GM21515 (cell line): ENCODE measurements at regions not wholly inside any gene's neighbourhood (a gene's known extent, or its start where the extent isn't known, plus 50 kb on each side); places are given as distances from the start of the nearest gene placed in this dataset.

ENCODE experiments used
- ATAC-seq: cut with Tn5 transposase; IDR thresholded peaks from one replicate; pipeline ENCODE4 v1.9.1; 2021; ENCODE audit not compliant: unreplicated experiment

- no peak for ATAC-seq
Measured at GRCh38 chr2:158009399-158009798, 92.3 kb upstream of the UPP2 start.

GRCh38 chr2:158006961-158007719 is 94.5 kb upstream of the UPP2 start:
- no peak for ATAC-seq

- no peak for ATAC-seq
Measured at GRCh38 chr2:158004126-158004764, 97.4 kb upstream of the UPP2 start.

- no peak for ATAC-seq
Measured at GRCh38 chr2:158002079-158002478, 99.6 kb upstream of the UPP2 start.

- no peak for ATAC-seq
Measured at GRCh38 chr2:157996799-157997198, 104.9 kb upstream of the UPP2 start.

GRCh38 chr2:157995117-157995516 is 106.6 kb upstream of the UPP2 start:
- no peak for ATAC-seq

GRCh38 chr2:157991932-157992331 is 109.7 kb upstream of the UPP2 start:
- ATAC-seq: no peak

- no peak for ATAC-seq
Measured at GRCh38 chr2:157990173-157990572, 111.5 kb upstream of the UPP2 start.

GRCh38 chr2:157989227-157989626 is 112.4 kb upstream of the UPP2 start:
- no peak for ATAC-seq

GRCh38 chr2:157986761-157987160 is 110.6 kb upstream of the ACVR1 start:
- no peak for ATAC-seq

GRCh38 chr2:157984866-157985265 is 108.7 kb upstream of the ACVR1 start:
- no peak for ATAC-seq

GRCh38 chr2:157980020-157980419 is 103.9 kb upstream of the ACVR1 start:
- no peak for ATAC-seq

GRCh38 chr2:157971702-157972101 is 95.6 kb upstream of the ACVR1 start:
- ATAC-seq: no peak

- ATAC-seq: no peak
Measured at GRCh38 chr2:157967856-157968255, 91.7 kb upstream of the ACVR1 start.

GRCh38 chr2:157959249-157959648 is 83.1 kb upstream of the ACVR1 start:
- no peak for ATAC-seq

GRCh38 chr2:157957596-157957995 is 81.5 kb upstream of the ACVR1 start:
- no peak for ATAC-seq

- ATAC-seq: no peak
Measured at GRCh38 chr2:157952558-157952957, 76.4 kb upstream of the ACVR1 start.

- ATAC-seq: no peak
Measured at GRCh38 chr2:157948856-157949255, 72.7 kb upstream of the ACVR1 start.

- ATAC-seq: no peak
Measured at GRCh38 chr2:157946919-157947557, 70.9 kb upstream of the ACVR1 start.

GRCh38 chr2:157940024-157940423 is 63.9 kb upstream of the ACVR1 start:
- no peak for ATAC-seq

GRCh38 chr2:157938556-157938955 is 62.4 kb upstream of the ACVR1 start:
- no peak for ATAC-seq

- ATAC-seq: no peak
Measured at GRCh38 chr2:157936406-157936805, 60.3 kb upstream of the ACVR1 start.
